GM18868 (cell line): ENCODE measurements at regions not wholly inside any gene's neighbourhood (a gene's known extent, or its start where the extent isn't known, plus 50 kb on each side); places are given as distances from the start of the nearest gene placed in this dataset.
"Not testable (repeated sequence)": the region's sequence is repeated elsewhere in the genome, so short reads cannot be mapped to it uniquely, and the experiment has no call there.

Source experiments
- ATAC-seq: cut with Tn5 transposase; IDR thresholded peaks from one replicate; pipeline ENCODE4 v1.9.1; 2021; ENCODE audit warnings: mild to moderate bottlenecking, moderate library complexity; ENCODE audit not compliant: unreplicated experiment

GRCh38 chr4:128536746-128537145 lies 249.1 kb upstream of the PGRMC2 start:
- ATAC-seq, result no peak

- not testable (repeated sequence) for ATAC-seq
Observed at GRCh38 chr4:128535510-128535909, 247.9 kb upstream of the PGRMC2 start.

GRCh38 chr4:128528793-128529553 lies 241.4 kb upstream of the PGRMC2 start:
- ATAC-seq, result no peak

GRCh38 chr4:128527946-128528576 lies 240.4 kb upstream of the PGRMC2 start:
- peak; percentile 37 for ATAC-seq

GRCh38 chr4:128527351-128527750 lies 239.7 kb upstream of the PGRMC2 start:
- no peak for ATAC-seq

GRCh38 chr4:128525992-128526630 lies 238.5 kb upstream of the PGRMC2 start:
- ATAC-seq, result no peak

GRCh38 chr4:128525387-128525786 lies 237.8 kb upstream of the PGRMC2 start:
- peak; percentile 56 for ATAC-seq

GRCh38 chr4:128524311-128524710 lies 236.7 kb upstream of the PGRMC2 start:
- no peak for ATAC-seq

- ATAC-seq, result no peak
Observed at GRCh38 chr4:128521648-128522111, 234.1 kb upstream of the PGRMC2 start.

- no peak for ATAC-seq
Observed at GRCh38 chr4:128521156-128521555, 233.5 kb upstream of the PGRMC2 start.

GRCh38 chr4:128519163-128519830 lies 231.7 kb upstream of the PGRMC2 start:
- no peak for ATAC-seq

GRCh38 chr4:128517739-128518510 lies 230.3 kb upstream of the PGRMC2 start:
- ATAC-seq, result peak; percentile 96

- peak; percentile 0 for ATAC-seq
Observed at GRCh38 chr4:128517096-128517738, 229.6 kb upstream of the PGRMC2 start.

GRCh38 chr4:128516301-128516969 lies 228.8 kb upstream of the PGRMC2 start:
- peak; percentile 59 for ATAC-seq

- no peak for ATAC-seq
Observed at GRCh38 chr4:128513664-128514484, 226.3 kb upstream of the PGRMC2 start.

- no peak for ATAC-seq
Observed at GRCh38 chr4:128512767-128513322, 225.2 kb upstream of the PGRMC2 start.

- no peak for ATAC-seq
Observed at GRCh38 chr4:128512161-128512560, 224.5 kb upstream of the PGRMC2 start.

GRCh38 chr4:128510850-128511249 lies 223.2 kb upstream of the PGRMC2 start:
- ATAC-seq, result no peak
